Esophagus (tissue), 2 donors: ENCODE measurements at regions not wholly inside any gene's neighbourhood (a gene's known extent, or its start where the extent isn't known, plus 50 kb on each side); places are given as distances from the start of the nearest gene placed in this dataset.

Experiments used
- H3K27ac ChIP-seq, 2 donors: one replicate each; pipeline ENCODE4 v1.5.1; 2013; ENCODE audit warnings: low read depth in 2 of 2, mild to moderate bottlenecking in 2 of 2, inconsistent platforms in 1 of 2, low read length in 1 of 2, moderate library complexity in 1 of 2
- H3K27me3 ChIP-seq, 2 donors: one replicate each; pipeline ENCODE4 v1.6.1; 2013; ENCODE audit warnings: low read length in 2 of 2, control low read depth in 1 of 2, mild to moderate bottlenecking in 1 of 2; ENCODE audit not compliant: insufficient read depth in 2 of 2, control insufficient read depth in 1 of 2
- H3K36me3 ChIP-seq, 2 donors: one replicate each; pipeline ENCODE4 v1.6.1; 2013; ENCODE audit warnings: low read length in 1 of 2; ENCODE audit not compliant: control insufficient read depth in 2 of 2, insufficient read depth in 2 of 2
- H3K4me1 ChIP-seq, 2 donors: one replicate each; pipeline ENCODE4 v1.6.1; 2013; ENCODE audit warnings: low read length in 1 of 2; ENCODE audit not compliant: control insufficient read depth in 2 of 2, insufficient read depth in 2 of 2
- H3K4me3 ChIP-seq, 2 donors: one replicate each; pipeline ENCODE4 v1.5.1; 2013; ENCODE audit warnings: low read length in 2 of 2, mild to moderate bottlenecking in 2 of 2, low read depth in 1 of 2, moderate library complexity in 1 of 2
- H3K9me3 ChIP-seq, 2 donors: one replicate each; pipeline ENCODE4 v1.6.1; 2013; ENCODE audit warnings: mild to moderate bottlenecking in 2 of 2, low read depth in 1 of 2, low read length in 1 of 2, moderate library complexity in 1 of 2; ENCODE audit not compliant: control insufficient read depth in 2 of 2, insufficient read depth in 1 of 2
- WGBS, 2 donors: extraction: QIAGEN DNeasy Blood & Tissue Kit; methylation state at CpG; one replicate each; pipeline ENCODE4 v1.1.7; 2013; 5-methylcytosine and 5-hydroxymethylcytosine counted together
- donor health status: healthy with polysubstance abuse.
- donor health status: Bipolar disorder and iron deficiency.

DNA sequence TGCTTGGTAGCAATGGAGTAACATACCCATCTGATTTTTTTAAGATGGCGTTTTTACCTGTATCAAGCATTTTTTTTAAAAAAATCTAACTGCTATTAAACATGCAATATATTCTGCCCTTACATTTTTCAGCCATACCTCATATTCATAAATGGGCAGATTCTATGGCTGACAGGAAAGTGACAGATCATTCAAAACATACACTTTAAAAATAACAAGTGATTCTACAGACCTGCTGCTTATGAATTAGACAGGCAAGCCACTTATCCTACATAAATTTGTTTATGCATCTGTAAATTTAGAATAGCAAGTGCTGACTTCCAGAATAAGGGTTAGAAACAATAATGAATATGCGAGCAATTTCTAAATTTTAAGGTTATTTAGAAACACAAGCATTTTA lies 82.7 kb downstream of the TBXT start:
- H3K36me3 ChIP-seq = no peaks in the 10 kb centered on the region
- no peaks in the 10 kb centered on the region for H3K27me3 ChIP-seq
- WGBS, 2 donors = 71 to 76% methylated on average over 2 of the region's 2 CpGs
- H3K9me3 ChIP-seq = peaks cover 0 to 4% of the 10 kb centered on the region in 2 donors
- no peaks in the 10 kb centered on the region for H3K4me1 ChIP-seq
- H3K27ac ChIP-seq = no peak overlapping the region
- H3K4me3 ChIP-seq = no peak overlapping the region

DNA sequence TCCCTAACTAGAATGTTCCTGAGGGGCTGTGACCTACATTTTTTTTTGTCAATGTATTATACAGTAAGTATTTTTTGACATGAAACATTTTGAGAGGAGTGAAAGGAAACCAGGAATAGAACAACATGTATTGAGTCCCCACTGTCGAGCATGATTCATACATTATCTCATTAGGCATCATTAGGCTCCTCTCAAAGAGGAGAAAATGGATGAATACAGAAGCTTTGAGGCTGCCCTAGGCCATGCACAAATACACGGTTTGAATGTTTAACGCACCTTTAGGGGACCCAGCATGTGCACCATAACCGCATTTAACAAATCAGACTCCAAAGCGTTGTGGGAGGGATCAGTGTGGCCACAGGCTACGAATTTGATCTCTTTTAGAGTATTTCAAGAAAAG lies 87.8 kb downstream of the TBXT start:
- Histone ChIP-seq H3K4me1 (no peaks in the 10 kb centered on the region), H3K4me3 (no peak overlapping the region), H3K27me3 (no peaks in the 10 kb centered on the region), H3K27ac (no peak overlapping the region), H3K9me3 (no peaks in the 10 kb centered on the region), H3K36me3 (no peaks in the 10 kb centered on the region)
- 83 to 86% methylated on average over 6 of the region's 6 CpGs for WGBS, 2 donors

DNA sequence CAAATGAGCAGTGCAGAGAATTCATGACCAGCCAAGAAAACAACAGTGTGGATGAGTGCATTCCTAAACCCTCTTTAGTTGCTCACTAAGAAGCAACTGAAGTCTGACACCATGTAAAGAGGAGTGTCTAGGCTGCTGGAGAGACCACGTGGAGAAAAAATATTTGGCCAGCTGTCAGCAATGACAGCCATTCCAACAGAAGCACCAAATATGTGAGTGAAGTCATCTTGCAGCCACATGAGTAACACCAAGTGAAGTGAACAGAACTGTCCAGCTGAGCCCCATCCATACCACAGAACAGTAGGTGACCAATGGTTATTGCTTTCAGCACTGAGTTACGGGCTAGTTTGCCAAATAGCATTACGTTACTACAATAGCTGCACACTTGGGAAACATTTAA lies 89.4 kb downstream of the TBXT start:
- Histone ChIP-seq H3K27me3 (no peaks in the 10 kb centered on the region), H3K4me1 (no peaks in the 10 kb centered on the region), H3K36me3 (no peaks in the 10 kb centered on the region), H3K4me3 (no peak overlapping the region), H3K27ac (no peak overlapping the region), H3K9me3 (no peaks in the 10 kb centered on the region)
- WGBS, 2 donors = 47 to 61% methylated on average over 3 of the region's 3 CpGs

DNA sequence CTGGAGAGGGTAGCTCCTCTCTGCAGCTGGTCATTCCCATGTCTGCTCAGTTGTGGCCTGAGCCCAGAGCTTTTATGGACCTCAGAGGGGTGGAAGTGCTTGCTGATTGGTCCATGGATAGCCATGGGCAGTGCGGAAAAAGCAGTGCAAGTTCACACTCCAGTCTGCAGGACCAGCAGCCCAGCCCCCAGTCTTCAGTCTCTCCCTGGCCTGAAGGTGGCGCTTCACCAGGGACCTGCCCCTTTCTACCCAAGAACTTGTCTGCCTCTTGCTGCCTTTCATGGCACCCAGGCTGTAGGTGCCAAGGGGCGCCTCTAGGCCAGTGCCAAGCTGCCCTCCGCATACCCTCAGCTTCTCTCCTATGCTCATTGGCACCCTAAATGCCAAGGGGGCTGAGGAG lies 91.0 kb downstream of the TBXT start:
- WGBS, 2 donors = 73 to 81% methylated on average over 4 of the region's 4 CpGs
- no peaks in the 10 kb centered on the region for H3K36me3 ChIP-seq
- H3K27ac ChIP-seq = no peak overlapping the region
- no peaks in the 10 kb centered on the region for H3K9me3 ChIP-seq
- no peaks in the 10 kb centered on the region for H3K4me1 ChIP-seq
- H3K4me3 ChIP-seq = no peak overlapping the region
- H3K27me3 ChIP-seq = no peaks in the 10 kb centered on the region

DNA sequence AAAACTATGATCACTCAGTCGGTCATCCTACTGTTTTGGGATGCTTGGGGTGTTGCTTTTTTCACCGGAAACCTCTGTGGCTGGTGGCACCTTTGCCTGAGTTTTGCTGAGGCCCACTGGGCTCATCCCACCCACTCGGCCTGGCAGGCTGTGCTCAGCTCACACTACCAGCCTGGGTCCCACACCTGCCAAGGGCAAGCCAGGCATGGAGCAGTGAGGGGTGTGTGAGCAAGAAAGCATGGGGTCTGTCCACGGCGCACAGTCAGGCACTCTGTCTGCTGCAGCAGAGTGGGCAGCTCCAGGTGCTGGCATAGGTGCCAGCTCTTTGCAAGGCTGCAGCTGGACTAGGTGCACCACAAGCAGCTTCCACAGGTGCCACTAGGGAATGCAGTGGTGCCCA lies 91.7 kb downstream of the TBXT start:
- WGBS, 2 donors = 83 to 89% methylated on average over 5 of the region's 5 CpGs
- Histone ChIP-seq H3K36me3 (no peaks in the 10 kb centered on the region), H3K9me3 (no peaks in the 10 kb centered on the region), H3K4me3 (no peak overlapping the region), H3K4me1 (no peaks in the 10 kb centered on the region), H3K27me3 (no peaks in the 10 kb centered on the region), H3K27ac (no peak overlapping the region)

DNA sequence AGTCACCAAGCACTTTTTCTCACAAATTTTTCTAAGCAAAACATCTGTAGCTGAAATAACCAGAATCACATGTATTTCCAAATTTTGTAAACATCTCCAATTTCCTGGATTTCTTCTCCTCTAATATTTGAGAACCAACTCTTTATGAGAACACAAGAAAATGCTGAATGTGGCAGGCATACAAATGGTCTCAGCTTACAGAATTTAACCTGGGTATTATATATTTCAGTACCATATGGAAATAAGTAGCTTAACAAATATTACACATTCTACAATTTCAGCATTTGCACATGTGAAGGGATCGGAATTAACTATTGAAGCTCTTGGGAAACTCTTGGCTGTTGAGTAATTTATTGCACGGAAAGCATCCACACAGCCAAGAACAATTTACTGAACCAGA lies 92.5 kb downstream of the TBXT start:
- Histone ChIP-seq H3K4me1 (no peaks in the 10 kb centered on the region), H3K4me3 (no peak overlapping the region), H3K27ac (no peak overlapping the region), H3K27me3 (no peaks in the 10 kb centered on the region), H3K36me3 (no peaks in the 10 kb centered on the region), H3K9me3 (no peaks in the 10 kb centered on the region)
- 73 to 80% methylated on average over 2 of the region's 2 CpGs for WGBS, 2 donors

DNA sequence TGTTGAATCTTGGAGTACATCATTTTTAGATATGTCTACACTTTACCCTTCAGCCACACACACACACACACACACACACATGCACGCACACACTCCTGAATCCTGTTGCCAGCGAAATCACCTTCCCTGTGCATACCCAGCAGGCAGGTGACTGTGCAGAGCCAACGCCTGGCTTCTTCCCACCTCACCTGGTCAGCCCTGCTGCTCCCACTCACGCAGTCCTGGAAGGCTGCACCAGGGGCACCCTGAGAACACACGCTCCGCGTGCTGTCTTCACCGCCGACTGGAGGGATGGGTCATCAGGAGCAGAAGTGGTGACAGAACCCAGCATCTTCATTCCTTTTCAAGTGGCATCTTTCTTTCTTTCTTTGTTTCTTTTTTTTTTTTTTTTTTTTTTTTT lies 94.6 kb downstream of the TBXT start:
- Histone ChIP-seq H3K36me3 (no peaks in the 10 kb centered on the region), H3K4me3 (no peak overlapping the region), H3K9me3 (no peaks in the 10 kb centered on the region), H3K27me3 (no peaks in the 10 kb centered on the region), H3K27ac (no peak overlapping the region), H3K4me1 (no peaks in the 10 kb centered on the region)
- 92 to 94% methylated on average over 9 of the region's 9 CpGs for WGBS, 2 donors

DNA sequence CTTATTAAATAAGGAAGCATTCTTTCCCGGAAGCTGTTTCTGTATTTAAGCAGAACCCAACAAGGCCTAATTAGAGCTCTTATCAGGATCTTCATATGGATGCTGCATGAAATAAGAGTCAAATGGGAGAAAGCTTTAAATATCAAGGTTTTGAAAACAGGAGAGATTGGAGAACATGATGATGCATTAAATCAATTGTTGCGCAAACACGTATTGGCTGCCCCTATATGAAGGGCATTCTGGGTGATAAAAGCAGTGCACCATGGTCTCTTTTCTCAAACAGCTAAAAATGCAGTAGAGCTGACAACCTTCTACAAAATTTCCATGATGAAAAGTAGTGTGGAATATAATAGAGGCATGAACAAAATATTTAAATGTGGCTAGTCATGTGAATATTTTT lies 98.9 kb downstream of the TBXT start:
- H3K4me1 ChIP-seq = no peaks in the 10 kb centered on the region
- no peak overlapping the region for H3K4me3 ChIP-seq
- H3K27me3 ChIP-seq = no peaks in the 10 kb centered on the region
- H3K9me3 ChIP-seq = peaks cover 2 to 3% of the 10 kb centered on the region in 2 donors
- no peak overlapping the region for H3K27ac ChIP-seq
- no peaks in the 10 kb centered on the region for H3K36me3 ChIP-seq
- 78 to 86% methylated on average over 3 of the region's 3 CpGs for WGBS, 2 donors

DNA sequence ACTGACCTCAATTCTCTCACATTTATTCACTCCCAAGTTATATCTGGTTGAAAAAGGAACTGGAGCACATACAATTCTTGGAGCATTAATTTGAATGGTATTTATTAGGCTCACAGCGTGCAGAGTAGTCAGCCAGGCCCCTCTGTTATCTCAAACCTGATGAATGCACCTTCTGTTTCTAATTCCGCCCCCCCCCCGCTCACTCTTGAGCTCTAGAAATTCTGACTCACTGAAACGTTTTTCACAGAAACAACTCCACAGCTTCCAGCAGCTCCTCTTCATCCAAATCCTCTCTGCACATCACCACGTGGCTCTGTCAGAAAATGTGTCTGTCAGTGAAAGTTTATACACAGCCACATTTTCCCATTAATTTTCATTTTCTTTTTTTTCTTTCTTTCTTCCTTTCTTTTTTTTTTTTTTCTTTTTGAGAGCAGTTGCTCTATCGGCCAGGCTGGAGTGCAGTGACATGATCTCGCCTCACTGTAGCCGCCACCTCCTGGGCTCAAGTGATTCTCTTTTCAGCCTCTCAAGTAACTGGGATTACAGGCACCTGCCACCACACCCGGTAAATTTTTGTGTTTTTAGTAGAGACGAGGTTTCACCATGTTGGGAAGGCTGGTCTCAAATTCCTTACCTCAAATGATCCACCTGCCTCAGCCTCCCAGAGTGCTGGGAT lies 109.4 kb downstream of the TBXT start:
- no peaks in the 10 kb centered on the region for H3K27me3 ChIP-seq
- H3K4me3 ChIP-seq = no peak overlapping the region
- no peaks in the 10 kb centered on the region for H3K36me3 ChIP-seq
- peaks cover 5 to 7% of the 10 kb centered on the region in 2 donors for H3K9me3 ChIP-seq
- WGBS, 2 donors = 42 to 57% methylated on average over 10 of the region's 10 CpGs
- H3K27ac ChIP-seq = no peak overlapping the region
- H3K4me1 ChIP-seq = no peaks in the 10 kb centered on the region

DNA sequence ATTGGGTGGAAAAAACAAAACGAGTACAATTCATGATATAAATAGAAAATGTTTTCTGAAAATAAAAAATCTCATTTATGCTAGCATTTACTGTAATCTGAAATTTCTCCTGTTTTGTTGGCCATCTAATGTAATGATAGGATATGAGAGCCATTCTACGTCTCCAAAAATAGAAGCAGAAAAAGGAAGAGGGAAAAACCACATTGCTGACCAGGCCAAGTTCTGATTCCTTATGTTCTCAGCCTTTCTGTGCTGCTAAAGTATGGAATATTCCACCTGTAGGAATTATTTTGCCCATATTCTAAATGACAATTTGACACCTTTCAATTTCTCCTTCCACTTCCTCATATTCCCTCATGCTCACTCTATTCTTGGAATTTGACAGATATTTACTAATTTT lies 110.2 kb downstream of the TBXT start:
- Histone ChIP-seq H3K4me1 (no peaks in the 10 kb centered on the region), H3K36me3 (no peaks in the 10 kb centered on the region), H3K27ac (no peak overlapping the region), H3K4me3 (no peak overlapping the region), H3K27me3 (no peaks in the 10 kb centered on the region), H3K9me3 (peaks cover 5 to 7% of the 10 kb centered on the region in 2 donors)
- WGBS, 2 donors = 48 to 52% methylated on average over 2 of the region's 2 CpGs
